ENCODE measurements at regions not wholly inside any gene's neighbourhood (a gene's known extent, or its start where the extent isn't known, plus 50 kb on each side); places are given as distances from the start of the nearest gene placed in this dataset.

DNA sequence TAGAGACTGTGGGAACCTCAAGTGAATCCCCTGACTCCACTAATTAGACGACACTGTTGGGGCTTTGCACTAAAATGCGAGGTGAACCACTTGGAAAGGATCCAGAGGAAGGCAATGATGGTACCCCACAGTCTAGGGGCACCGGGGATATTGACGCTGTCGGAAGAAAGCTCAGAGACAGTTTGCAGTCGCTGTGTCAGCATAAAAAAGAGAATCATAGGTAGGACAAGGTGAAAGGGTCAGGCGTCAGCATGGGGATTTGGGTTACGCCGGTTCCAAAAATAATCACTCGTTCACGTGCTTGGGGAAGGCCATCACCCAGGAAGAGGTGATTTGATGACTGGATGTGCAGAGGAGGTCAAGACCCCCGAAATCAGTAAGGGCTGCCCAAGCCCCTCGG lies 598.0 kb upstream of the NOX3 start:
- no peak for DNase-seq (ENCODE audit: low read depth, low spot score)
- no peaks in the 10 kb centered on the region for H3K36me3 ChIP-seq (ENCODE audit: insufficient read depth, low read length)
- no peak overlapping the region for H3K4me3 ChIP-seq
- peaks cover 7% of the 10 kb centered on the region; the same call in 1 of the 2 replicates for H3K9me3 ChIP-seq (ENCODE audit: low read depth, low read length)
- no peak overlapping the region for H3K9ac ChIP-seq (ENCODE audit: insufficient read length)
- H3K27ac ChIP-seq = no peak overlapping the region
- TF ChIP-seq FOXP2 (optimal IDR thresholded peaks at IDR 0.05; ENCODE audit: control extremely low read depth, extremely low read length, insufficient read depth) (no peak), POLR2AphosphoS5 (IDR thresholded peaks at IDR 0.05; ENCODE audit: borderline replicate concordance, low read depth, low read length) (no peak), EZH2 (IDR thresholded peaks at IDR 0.05) (no peak)

DNA sequence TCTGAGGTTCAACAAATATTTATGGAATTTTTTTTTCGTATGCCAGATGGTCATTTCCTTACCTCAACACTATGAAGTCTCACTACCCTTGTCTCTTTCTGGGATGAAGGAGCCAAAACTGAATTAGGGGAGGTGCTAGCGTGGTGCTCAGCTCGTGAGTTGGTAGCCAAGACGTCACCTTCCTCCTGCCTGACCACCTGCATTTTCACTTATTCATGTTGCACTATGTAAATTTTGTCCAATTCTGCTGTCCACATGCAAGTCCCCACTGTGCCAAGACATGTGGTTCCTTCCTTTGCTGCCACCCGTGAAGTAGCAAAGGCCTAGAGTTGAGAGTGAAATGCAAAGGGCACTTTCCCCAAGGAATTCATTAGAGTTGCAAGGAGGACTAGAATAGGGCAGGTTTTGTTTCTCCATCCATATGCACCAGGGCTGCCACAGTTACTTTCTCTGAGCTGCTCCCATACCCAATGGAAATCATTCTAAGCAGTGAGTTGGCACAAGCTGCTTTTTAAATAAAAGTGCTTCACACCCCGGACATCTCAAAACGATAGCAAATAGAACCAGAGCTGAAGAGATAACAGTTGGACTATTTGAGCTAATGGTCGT lies 591.3 kb upstream of the NOX3 start:
- TF ChIP-seq FOXP2 (optimal IDR thresholded peaks at IDR 0.05; ENCODE audit: control extremely low read depth, extremely low read length, insufficient read depth) (no peak), EZH2 (IDR thresholded peaks at IDR 0.05) (no peak), POLR2AphosphoS5 (IDR thresholded peaks at IDR 0.05; ENCODE audit: borderline replicate concordance, low read depth, low read length) (no peak)
- no peak overlapping the region for H3K4me3 ChIP-seq
- no peak overlapping the region for H3K9ac ChIP-seq (ENCODE audit: insufficient read length)
- DNase-seq (ENCODE audit: low read depth, low spot score) = no peak
- no peaks in the 10 kb centered on the region for H3K36me3 ChIP-seq (ENCODE audit: insufficient read depth, low read length)
- no peaks in the 10 kb centered on the region for H3K9me3 ChIP-seq (ENCODE audit: low read depth, low read length)
- peak overlapping the region; percentile 35; the same call in 1 of the 2 replicates for H3K27ac ChIP-seq

DNA sequence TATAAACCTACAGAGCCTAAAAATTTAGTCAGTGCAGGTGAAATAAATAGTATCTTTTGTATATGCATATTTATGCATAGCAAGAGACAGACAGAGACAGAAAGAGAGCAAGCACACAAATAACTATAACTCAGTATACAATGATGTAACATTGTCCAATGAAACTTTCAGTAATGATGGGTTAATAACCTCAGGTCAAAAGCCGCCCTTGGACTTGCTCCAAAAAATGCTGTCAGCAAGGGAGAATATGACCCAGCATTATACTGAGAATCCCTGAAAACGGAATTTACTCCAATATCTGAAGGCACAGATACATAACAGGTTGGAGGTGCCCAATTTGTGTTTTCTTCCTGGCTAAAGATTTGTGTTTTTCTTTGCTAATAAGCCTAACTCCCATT lies 590.6 kb upstream of the NOX3 start:
- no peak for TF ChIP-seq POLR2AphosphoS5 (IDR thresholded peaks at IDR 0.05; ENCODE audit: borderline replicate concordance, low read depth, low read length)
- TF ChIP-seq EZH2 (IDR thresholded peaks at IDR 0.05) = no peak
- TF ChIP-seq FOXP2 (optimal IDR thresholded peaks at IDR 0.05; ENCODE audit: control extremely low read depth, extremely low read length, insufficient read depth) = no peak
- no peak overlapping the region for H3K4me3 ChIP-seq
- no peaks in the 10 kb centered on the region for H3K9me3 ChIP-seq (ENCODE audit: low read depth, low read length)
- H3K36me3 ChIP-seq (ENCODE audit: insufficient read depth, low read length) = no peaks in the 10 kb centered on the region
- no peak for DNase-seq (ENCODE audit: low read depth, low spot score)
- H3K27ac ChIP-seq = no peak overlapping the region
- H3K9ac ChIP-seq (ENCODE audit: insufficient read length) = no peak overlapping the region

DNA sequence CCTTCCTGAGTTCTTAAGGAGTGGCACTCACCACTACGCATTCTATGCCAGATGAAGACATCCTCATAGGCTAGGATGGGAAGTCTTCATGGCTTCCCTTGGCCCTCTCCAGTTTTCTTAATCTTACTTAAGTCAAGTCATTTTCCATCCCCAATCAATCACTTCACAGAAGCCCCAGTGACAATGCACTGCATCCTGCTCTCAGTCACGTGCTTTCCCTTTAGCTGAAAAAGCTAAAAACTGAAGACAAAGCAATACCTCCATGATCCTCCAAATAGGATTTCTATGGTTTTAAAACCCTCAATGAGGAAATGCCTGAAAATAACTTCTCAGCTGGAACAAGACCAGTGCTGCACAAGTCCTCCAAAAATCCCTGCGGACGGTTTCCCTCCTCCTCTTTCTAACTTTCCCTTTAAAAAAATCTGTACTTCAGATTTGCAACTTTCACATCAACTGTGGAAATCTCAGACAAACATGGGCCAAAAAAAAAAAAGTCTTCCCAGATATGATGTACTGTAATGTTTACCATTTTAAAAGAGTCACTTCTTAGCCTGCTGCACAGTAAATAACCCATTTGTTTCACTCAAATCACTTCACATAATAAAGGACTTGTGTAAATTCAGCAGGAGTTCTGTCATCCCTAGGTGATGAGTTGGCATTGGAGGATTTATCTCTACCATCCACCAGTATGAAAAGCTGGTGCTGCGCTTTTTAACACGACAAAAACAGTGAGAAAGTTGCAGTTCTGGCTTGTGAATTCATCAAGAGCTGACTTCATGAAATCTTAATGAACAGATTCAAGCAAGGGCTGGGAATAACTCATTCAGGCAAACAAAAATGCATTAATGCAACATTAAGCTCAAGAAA lies 590.0 kb upstream of the NOX3 start:
- no peak overlapping the region for H3K27ac ChIP-seq
- no peak for DNase-seq (ENCODE audit: low read depth, low spot score)
- H3K36me3 ChIP-seq (ENCODE audit: insufficient read depth, low read length) = no peaks in the 10 kb centered on the region
- H3K4me3 ChIP-seq = no peak overlapping the region
- no peaks in the 10 kb centered on the region for H3K9me3 ChIP-seq (ENCODE audit: low read depth, low read length)
- TF ChIP-seq FOXP2 (optimal IDR thresholded peaks at IDR 0.05; ENCODE audit: control extremely low read depth, extremely low read length, insufficient read depth) = no peak
- no peak for TF ChIP-seq POLR2AphosphoS5 (IDR thresholded peaks at IDR 0.05; ENCODE audit: borderline replicate concordance, low read depth, low read length)
- TF ChIP-seq EZH2 (IDR thresholded peaks at IDR 0.05) = no peak
- no peak overlapping the region for H3K9ac ChIP-seq (ENCODE audit: insufficient read length)

DNA sequence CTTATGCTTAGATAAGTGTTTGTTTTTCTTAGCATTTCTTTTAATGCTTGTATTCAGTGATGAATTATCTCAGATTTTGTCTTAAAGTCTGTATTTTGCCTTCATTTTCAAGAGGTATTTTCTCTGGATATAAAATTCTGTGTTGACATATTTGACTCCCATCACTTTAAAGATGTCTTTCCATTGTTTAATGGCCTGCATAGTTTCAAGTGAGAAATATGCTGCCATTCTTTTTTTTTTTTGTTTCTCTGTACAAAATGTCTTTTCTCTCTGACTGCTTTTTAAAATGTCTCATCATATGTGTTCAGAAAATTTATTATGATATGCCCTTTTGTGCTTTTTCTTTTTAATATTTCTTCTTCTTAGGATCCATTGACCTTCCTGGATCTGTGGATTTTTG lies 578.0 kb upstream of the NOX3 start:
- no peak overlapping the region for H3K27ac ChIP-seq
- H3K4me3 ChIP-seq = no peak overlapping the region
- TF ChIP-seq POLR2AphosphoS5 (IDR thresholded peaks at IDR 0.05; ENCODE audit: borderline replicate concordance, low read depth, low read length) (no peak), EZH2 (IDR thresholded peaks at IDR 0.05) (no peak)
- H3K9ac ChIP-seq (ENCODE audit: insufficient read length) = no peak overlapping the region
- DNase-seq (ENCODE audit: low read depth, low spot score) = no peak
- H3K9me3 ChIP-seq (ENCODE audit: low read depth, low read length) = peaks cover 3% of the 10 kb centered on the region; the same call in 1 of the 2 replicates
- H3K36me3 ChIP-seq (ENCODE audit: insufficient read depth, low read length) = no peaks in the 10 kb centered on the region

DNA sequence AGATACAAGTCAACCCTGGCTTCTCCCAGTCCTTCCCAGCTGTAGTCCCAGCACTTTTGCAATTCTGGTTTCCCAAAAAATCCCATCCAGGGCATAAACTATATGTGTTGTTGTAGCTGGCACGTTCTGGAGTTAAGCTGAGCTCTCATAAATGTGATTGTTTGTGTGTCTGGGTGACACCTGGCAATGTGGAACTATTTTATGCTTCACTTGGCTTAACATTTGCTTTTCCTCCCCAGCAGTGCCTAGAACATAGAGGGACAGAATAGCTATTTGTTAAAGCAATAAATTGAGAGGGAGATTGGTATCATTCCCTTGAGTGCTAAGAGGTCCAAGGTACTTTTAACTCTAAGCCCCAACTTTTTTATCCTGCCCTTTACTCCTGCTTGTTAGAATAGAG lies 575.9 kb upstream of the NOX3 start:
- no peak for DNase-seq (ENCODE audit: low read depth, low spot score)
- Histone ChIP-seq H3K4me3 (no peak overlapping the region), H3K36me3 (ENCODE audit: insufficient read depth, low read length) (no peaks in the 10 kb centered on the region), H3K27ac (no peak overlapping the region), H3K9me3 (ENCODE audit: low read depth, low read length) (peaks cover 3% of the 10 kb centered on the region; the same call in 1 of the 2 replicates), H3K9ac (ENCODE audit: insufficient read length) (no peak overlapping the region)
- no peak for TF ChIP-seq FOXP2 (optimal IDR thresholded peaks at IDR 0.05; ENCODE audit: control extremely low read depth, extremely low read length, insufficient read depth)
- no peak for TF ChIP-seq EZH2 (IDR thresholded peaks at IDR 0.05)
- TF ChIP-seq POLR2AphosphoS5 (IDR thresholded peaks at IDR 0.05; ENCODE audit: borderline replicate concordance, low read depth, low read length) = no peak

DNA sequence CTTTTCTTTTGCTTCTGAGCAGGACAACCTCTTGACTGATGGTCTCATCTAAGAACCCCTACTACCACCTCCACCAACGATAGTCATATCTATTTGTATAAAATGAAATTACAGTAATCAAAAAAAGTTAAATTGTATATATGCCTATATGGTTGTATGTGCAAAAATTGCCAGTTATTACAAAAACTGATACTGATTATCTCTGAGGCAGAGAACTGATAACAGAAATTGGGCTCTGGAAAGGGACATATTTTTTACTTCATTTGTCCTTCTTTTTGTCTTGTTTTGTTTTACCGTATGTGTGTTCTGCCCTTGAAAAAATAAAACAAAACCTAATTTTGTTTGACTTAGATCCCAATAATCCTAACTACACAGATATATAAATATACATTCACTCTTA lies 574.4 kb upstream of the NOX3 start:
- Histone ChIP-seq H3K4me3 (no peak overlapping the region), H3K27ac (no peak overlapping the region), H3K9me3 (ENCODE audit: low read depth, low read length) (peaks cover 3% of the 10 kb centered on the region), H3K9ac (ENCODE audit: insufficient read length) (no peak overlapping the region), H3K36me3 (ENCODE audit: insufficient read depth, low read length) (no peaks in the 10 kb centered on the region)
- no peak for DNase-seq (ENCODE audit: low read depth, low spot score)
- TF ChIP-seq FOXP2 (optimal IDR thresholded peaks at IDR 0.05; ENCODE audit: control extremely low read depth, extremely low read length, insufficient read depth) (no peak), POLR2AphosphoS5 (IDR thresholded peaks at IDR 0.05; ENCODE audit: borderline replicate concordance, low read depth, low read length) (no peak), EZH2 (IDR thresholded peaks at IDR 0.05) (no peak)

DNA sequence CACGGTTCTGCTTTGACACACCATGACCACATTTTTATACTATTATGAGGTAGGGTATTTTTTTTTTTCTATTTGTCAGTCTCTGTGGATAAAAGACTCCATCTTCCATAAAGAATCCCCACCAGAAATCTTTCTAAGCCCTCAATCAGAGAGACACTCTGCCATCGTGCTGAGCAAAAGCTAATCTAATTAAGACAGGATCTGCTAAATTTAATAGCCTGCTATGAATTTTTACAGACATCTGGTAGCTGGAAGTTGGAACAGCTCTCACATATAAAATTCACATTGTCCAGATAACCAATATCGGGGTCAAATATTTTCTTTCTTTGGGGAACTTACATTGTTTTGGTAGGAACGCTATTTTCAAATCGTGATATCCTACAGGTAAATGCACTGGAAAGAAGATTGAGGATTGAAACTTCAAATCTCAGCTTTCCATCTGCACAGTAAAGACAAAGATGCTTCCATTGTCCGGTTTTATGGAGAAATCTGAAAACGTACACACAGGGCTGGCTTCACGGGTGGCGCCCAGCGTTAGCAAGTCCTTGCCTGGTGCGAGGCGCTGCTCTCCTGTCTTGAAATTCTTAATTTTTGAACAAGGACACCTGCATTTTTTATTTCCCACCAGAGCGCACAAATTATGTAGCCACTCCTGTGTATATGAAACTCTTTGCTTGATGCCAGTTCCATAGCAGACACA lies 573.8 kb upstream of the NOX3 start:
- peak overlapping the region; percentile 26; the same call in 1 of the 2 replicates for H3K4me3 ChIP-seq
- no peaks in the 10 kb centered on the region for H3K36me3 ChIP-seq (ENCODE audit: insufficient read depth, low read length)
- no peak for DNase-seq (ENCODE audit: low read depth, low spot score)
- H3K27ac ChIP-seq = no peak overlapping the region; the same call in 1 of the 2 replicates
- no peak for TF ChIP-seq POLR2AphosphoS5 (IDR thresholded peaks at IDR 0.05; ENCODE audit: borderline replicate concordance, low read depth, low read length)
- no peak for TF ChIP-seq EZH2 (IDR thresholded peaks at IDR 0.05)
- TF ChIP-seq FOXP2 (optimal IDR thresholded peaks at IDR 0.05; ENCODE audit: control extremely low read depth, extremely low read length, insufficient read depth) = no peak
- H3K9me3 ChIP-seq (ENCODE audit: low read depth, low read length) = peaks cover 3% of the 10 kb centered on the region
- H3K9ac ChIP-seq (ENCODE audit: insufficient read length) = peak overlapping the region; percentile 6

Data from SK-N-MC (cell line).